ENCODE measurements at regions not wholly inside any gene's neighbourhood (a gene's known extent, or its start where the extent isn't known, plus 50 kb on each side); places are given as distances from the start of the nearest gene placed in this dataset.

- DNase-seq, result no peak
Measured at GRCh38 chr2:144240656-144241339, 279.1 kb downstream of the ZEB2 start.

GRCh38 chr2:144239726-144240125, 280.2 kb downstream of the ZEB2 start:
- no peak for DNase-seq

GRCh38 chr2:144239306-144239705, 280.6 kb downstream of the ZEB2 start:
- no peak for DNase-seq

- DNase-seq, result no peak
Measured at GRCh38 chr2:144237830-144238627, 281.9 kb downstream of the ZEB2 start.

DNA sequence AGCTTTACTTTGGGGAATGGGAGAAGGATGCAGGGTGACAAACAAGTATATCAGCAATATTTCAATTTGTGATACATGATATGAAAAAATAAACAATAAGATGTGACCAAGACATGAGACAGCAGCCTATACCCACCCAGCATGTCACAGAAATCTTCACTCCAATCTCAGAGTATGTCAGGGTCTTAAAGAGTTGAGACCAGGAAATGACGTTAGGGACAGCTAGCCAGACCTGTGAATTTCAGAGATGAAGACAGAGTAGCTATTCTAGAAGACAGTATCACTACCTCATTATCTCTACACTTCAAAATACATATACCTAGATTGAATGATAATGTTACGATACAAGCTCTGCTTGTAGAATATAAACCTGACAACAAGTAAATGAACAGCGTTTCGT, 282.8 kb downstream of the ZEB2 start:
- DNase-seq, result no peak

DNA sequence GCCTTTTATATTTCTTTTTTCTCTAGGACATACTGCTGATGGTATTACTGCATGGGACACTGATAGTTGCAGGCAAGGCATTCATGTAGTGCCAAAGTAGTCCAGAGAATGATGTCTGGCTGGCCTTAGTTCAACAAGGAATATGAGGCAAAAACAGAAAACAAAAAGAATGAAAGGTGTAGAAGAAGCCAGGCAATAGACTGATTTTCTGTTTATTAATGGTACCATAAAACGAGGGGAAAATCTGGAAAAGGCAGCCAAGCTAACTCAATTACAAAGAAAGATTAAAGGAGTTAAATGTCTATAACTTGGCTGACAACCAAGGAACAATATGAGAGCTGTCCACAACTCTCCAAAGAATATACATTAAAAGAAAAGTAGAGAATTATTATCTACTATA, 284.9 kb downstream of the ZEB2 start:
- DNase-seq, result no peak

DNA sequence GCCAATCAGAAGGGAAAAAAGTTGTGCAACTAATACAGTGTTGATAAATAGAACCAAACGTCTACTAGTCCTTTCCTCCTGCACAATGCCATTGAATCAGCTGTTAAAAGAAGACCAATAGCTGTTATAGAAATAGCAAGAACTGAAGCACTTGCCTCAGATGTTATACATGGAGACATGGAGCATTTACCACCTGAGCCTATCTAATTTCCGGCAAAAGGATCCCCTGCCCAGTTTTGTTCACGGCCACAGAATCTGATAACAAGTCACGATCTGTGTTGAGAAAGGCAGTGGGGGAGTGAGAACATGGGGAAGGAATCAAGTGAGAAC, 285.4 kb downstream of the ZEB2 start:
- no peak for DNase-seq

DNA sequence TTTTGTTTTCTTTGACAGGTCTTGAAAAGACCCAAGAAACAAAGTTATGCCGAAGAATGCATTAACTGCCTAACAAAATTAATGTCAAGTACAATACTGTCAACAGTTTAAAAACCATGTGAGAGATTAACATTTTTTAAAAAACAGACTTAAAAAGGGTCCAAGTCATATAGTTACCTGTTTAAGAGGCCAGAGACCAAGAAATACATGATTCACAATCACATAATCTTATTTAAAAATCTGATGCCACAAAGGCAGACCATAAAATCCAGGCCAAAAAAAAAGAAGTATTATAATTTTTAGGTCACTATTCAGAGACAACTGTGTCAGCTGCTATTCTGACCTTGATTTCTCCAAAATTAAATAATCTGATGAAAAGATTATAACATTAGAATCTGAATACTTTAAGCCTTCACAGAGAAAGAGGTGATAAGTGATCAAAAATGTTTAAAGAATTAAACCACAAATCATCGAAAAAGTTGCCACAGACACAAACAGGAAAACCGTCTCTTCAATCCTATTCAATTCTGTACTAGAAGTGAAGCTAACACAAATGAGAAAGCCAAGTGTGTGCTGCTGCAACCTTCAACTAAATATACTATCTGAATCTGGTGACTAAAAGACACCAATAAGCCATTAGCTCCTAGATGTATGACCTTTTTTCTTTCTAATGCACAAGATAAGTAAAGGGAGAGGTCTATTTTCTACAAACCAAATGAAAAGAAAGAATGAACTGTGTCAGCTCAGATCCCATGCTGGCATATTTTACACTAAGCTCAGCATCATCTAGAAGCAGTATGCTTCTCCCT, 286.0 kb downstream of the ZEB2 start:
- DNase-seq, result no peak

- DNase-seq, result no peak
Measured at GRCh38 chr2:144233317-144233716, 286.6 kb downstream of the ZEB2 start.

DNA sequence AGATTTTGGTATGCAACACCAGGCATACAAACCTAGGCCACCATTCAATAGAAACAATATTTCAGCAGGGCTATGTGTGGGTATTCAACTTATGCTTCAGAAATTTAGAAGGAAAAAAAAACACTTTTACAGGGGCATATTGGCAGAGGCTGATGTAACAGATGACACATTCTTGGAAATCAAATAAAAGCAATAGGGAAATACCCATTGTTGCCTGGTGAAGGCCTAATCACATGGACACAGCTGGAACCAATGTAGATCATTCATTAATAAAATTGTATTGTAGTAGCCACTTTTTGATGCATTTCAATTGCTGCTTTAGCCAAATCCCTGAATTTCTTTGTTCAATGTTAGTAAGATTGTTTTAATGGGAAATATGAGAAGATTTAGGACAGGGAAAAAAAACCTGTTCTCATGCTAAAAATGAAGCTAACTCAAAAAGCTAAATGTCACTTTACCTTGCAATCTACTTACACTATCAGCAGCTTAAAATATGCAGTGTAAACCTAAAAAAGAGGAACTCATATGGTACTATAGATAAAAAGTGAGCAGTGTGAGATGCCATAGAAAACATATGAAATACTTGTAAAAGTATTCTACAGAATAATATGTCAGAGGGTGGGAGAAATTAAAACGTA, 289.4 kb downstream of the ZEB2 start:
- DNase-seq, result peak; percentile 5

DNA sequence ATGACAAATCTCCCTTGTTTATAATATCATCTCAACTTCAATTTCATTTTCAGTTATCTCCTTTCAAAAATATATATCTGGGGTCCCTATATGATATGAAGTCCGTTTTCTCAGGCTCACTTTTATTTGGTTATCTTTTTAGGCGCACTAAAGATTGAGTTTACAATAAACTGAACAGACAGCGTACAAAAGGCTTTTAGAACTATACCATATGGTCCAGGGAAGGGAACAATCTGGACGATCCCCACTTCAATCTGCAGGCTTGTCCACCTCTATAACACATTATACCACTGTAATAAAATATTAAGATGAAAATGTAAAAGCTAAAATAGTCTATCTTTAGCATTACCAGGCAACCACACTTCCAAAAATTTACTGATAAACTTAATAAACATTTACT, 289.9 kb downstream of the ZEB2 start:
- DNase-seq, result no peak

- DNase-seq, result no peak
Measured at GRCh38 chr2:144229296-144229695, 290.6 kb downstream of the ZEB2 start.

- DNase-seq, result no peak
Measured at GRCh38 chr2:144227427-144228105, 292.4 kb downstream of the ZEB2 start.

GRCh38 chr2:144225076-144225475, 294.8 kb downstream of the ZEB2 start:
- no peak for DNase-seq

GRCh38 chr2:144224472-144224871, 295.4 kb downstream of the ZEB2 start:
- no peak for DNase-seq

- no peak for DNase-seq
Measured at GRCh38 chr2:144219979-144220378, 299.9 kb downstream of the ZEB2 start.

DNA sequence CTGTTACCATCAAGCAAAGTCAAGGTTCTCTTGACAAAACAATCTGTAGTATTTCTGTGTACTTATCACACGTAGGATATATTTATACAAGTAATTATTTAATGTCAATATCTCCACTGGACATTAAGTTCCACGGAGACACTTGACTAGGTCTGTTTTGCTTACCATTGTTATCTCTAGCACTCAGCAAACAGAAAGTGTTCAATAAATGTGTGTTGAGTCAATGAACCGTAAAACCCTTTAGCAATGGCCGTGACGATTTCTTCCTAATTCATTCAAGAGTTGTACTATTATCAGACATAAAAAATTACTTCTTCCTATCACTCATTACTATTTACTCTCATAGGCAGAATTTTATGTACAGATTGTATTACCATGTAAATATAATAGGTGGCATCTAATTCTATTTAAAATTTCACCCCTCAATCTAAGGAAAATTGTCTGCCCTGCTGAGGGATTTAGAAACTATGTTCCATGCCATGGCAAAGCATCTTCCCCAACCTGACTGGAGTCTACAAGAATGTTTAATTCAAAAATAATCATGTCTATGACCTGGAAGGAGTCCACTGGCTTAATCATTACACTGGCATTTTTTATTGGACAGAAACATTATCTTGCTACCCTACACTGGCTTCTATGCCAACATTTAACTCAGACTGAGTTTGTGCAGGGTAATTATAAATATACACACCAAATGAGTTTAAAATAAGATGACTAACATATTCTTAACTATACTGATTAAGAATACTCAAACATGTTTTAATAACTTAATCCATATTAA, 301.9 kb downstream of the ZEB2 start:
- no peak for DNase-seq

- DNase-seq, result no peak
Measured at GRCh38 chr2:144215701-144216675, 303.9 kb downstream of the ZEB2 start.

DNA sequence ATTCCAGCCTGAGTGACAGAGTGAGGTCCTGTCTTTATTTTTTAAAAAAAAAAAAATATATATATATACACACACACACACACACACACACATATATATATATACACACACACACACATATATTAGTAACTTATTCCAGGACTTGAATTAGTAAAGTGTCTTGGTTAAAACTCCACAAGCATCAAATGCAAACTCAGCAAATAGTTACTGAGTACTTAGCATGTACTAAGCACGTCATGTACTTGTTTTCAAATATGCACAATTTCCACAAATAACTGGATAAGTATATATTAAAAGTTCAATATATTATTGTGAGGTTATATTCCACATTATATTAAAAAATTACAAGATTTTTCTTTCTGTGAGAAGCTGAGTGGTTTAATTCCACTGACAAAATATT, 304.7 kb downstream of the ZEB2 start:
- no peak for DNase-seq

- DNase-seq, result no peak
Measured at GRCh38 chr2:144213797-144214196, 306.1 kb downstream of the ZEB2 start.

GRCh38 chr2:144211826-144212225, 308.1 kb downstream of the ZEB2 start:
- no peak for DNase-seq

Measured in HCEC 1CT (cell line).